ENCODE measurements at regions not wholly inside any gene's neighbourhood (a gene's known extent, or its start where the extent isn't known, plus 50 kb on each side); places are given as distances from the start of the nearest gene placed in this dataset.

GRCh38 chr1:18052671-18053070, 54.9 kb upstream of the IGSF21 start:
- no peak for TF ChIP-seq GATA2 (IDR thresholded peaks at IDR 0.05; ENCODE audit: low read depth, low read length)
- TF ChIP-seq GATA3 (IDR thresholded peaks at IDR 0.05; ENCODE audit: low read depth, low read length): no peak
